ENCODE measurements at regions not wholly inside any gene's neighbourhood (a gene's known extent, or its start where the extent isn't known, plus 50 kb on each side); places are given as distances from the start of the nearest gene placed in this dataset.

- Mint-ChIP-seq H3K36me3 (ENCODE audit: insufficient read depth, unreplicated experiment) (no peaks in the 10 kb centered on the region), H3K27me3 (ENCODE audit: insufficient read depth, unreplicated experiment) (peaks cover 4% of the 10 kb centered on the region), H3K4me3 (ENCODE audit: unreplicated experiment) (no peak overlapping the region), H3K4me1 (ENCODE audit: low read depth, unreplicated experiment) (no peaks in the 10 kb centered on the region), H3K9me3 (ENCODE audit: unreplicated experiment) (no peaks in the 10 kb centered on the region), H3K27ac (ENCODE audit: unreplicated experiment) (no peak overlapping the region)
- Histone ChIP-seq H3K4me3 (ENCODE audit: low read depth, low read length) (no peak overlapping the region), H3K4me1 (no peaks in the 10 kb centered on the region), H3K9me3 (no peaks in the 10 kb centered on the region), H3K27me3 (replicated peaks; ENCODE audit: control insufficient read depth, insufficient read depth, low read length) (no peaks in the 10 kb centered on the region), H3K36me3 (ENCODE audit: control insufficient read depth, insufficient read depth, low read length) (no peaks in the 10 kb centered on the region)
- no TSS peak for BruUV-seq (replicated peaks)
- no peak for TF ChIP-seq CTCF (IDR thresholded peaks at IDR 0.05; ENCODE audit: insufficient read depth in 1 of 2, low read depth in 1 of 2, low read length in 1 of 2, severe bottlenecking in 1 of 2, unreplicated experiment in 1 of 2)
- CTCF ChIA-PET, result no interaction called here
- DNase-seq, result no peak
- intact Hi-C loops (cut with micrococcal nuclease; ENCODE audit: unreplicated experiment), result no loop called here
- POLR2A ChIA-PET, result no interaction called here
Observed at GRCh38 chr1:103911450-103911849, 161.8 kb downstream of the AMY1C start.

GRCh38 chr1:103917795-103918194 lies 168.1 kb downstream of the AMY1C start:
- Histone ChIP-seq H3K9me3 (no peaks in the 10 kb centered on the region), H3K4me3 (ENCODE audit: low read depth, low read length) (no peak overlapping the region), H3K36me3 (ENCODE audit: control insufficient read depth, insufficient read depth, low read length) (no peaks in the 10 kb centered on the region), H3K4me1 (no peaks in the 10 kb centered on the region), H3K27me3 (replicated peaks; ENCODE audit: control insufficient read depth, insufficient read depth, low read length) (no peaks in the 10 kb centered on the region)
- Mint-ChIP-seq H3K27me3 (ENCODE audit: insufficient read depth, unreplicated experiment) (peaks cover 4% of the 10 kb centered on the region), H3K27ac (ENCODE audit: unreplicated experiment) (no peak overlapping the region), H3K9me3 (ENCODE audit: unreplicated experiment) (no peaks in the 10 kb centered on the region), H3K36me3 (ENCODE audit: insufficient read depth, unreplicated experiment) (no peaks in the 10 kb centered on the region), H3K4me3 (ENCODE audit: unreplicated experiment) (no peak overlapping the region), H3K4me1 (ENCODE audit: low read depth, unreplicated experiment) (no peaks in the 10 kb centered on the region)
- CTCF ChIA-PET, result no interaction called here
- no peak for DNase-seq
- TF ChIP-seq CTCF (IDR thresholded peaks at IDR 0.05; ENCODE audit: insufficient read depth in 1 of 2, low read depth in 1 of 2, low read length in 1 of 2, severe bottlenecking in 1 of 2, unreplicated experiment in 1 of 2), result no peak
- intact Hi-C loops (cut with micrococcal nuclease; ENCODE audit: unreplicated experiment), result no loop called here
- POLR2A ChIA-PET, result no interaction called here
- no TSS peak for BruUV-seq (replicated peaks)

GRCh38 chr1:103931891-103932290 lies 182.2 kb downstream of the AMY1C start:
- H3K36me3 Mint-ChIP-seq (ENCODE audit: insufficient read depth, unreplicated experiment), result no peaks in the 10 kb centered on the region
- no peak for DNase-seq
- H3K27me3 Mint-ChIP-seq (ENCODE audit: insufficient read depth, unreplicated experiment), result no peaks in the 10 kb centered on the region
- no peaks in the 10 kb centered on the region for H3K36me3 ChIP-seq (ENCODE audit: control insufficient read depth, insufficient read depth, low read length)
- POLR2A ChIA-PET, result no interaction called here
- intact Hi-C loops (cut with micrococcal nuclease; ENCODE audit: unreplicated experiment), result no loop called here
- no TSS peak for BruUV-seq (replicated peaks)
- no peak overlapping the region for H3K4me3 Mint-ChIP-seq (ENCODE audit: unreplicated experiment)
- H3K27ac Mint-ChIP-seq (ENCODE audit: unreplicated experiment), result no peak overlapping the region
- no peaks in the 10 kb centered on the region for H3K4me1 Mint-ChIP-seq (ENCODE audit: low read depth, unreplicated experiment)
- CTCF ChIA-PET, result no interaction called here
- H3K9me3 ChIP-seq, result no peaks in the 10 kb centered on the region
- H3K4me3 ChIP-seq (ENCODE audit: low read depth, low read length), result no peak overlapping the region
- no peaks in the 10 kb centered on the region for H3K4me1 ChIP-seq
- H3K9me3 Mint-ChIP-seq (ENCODE audit: unreplicated experiment), result no peaks in the 10 kb centered on the region
- TF ChIP-seq CTCF (IDR thresholded peaks at IDR 0.05; ENCODE audit: insufficient read depth in 1 of 2, low read depth in 1 of 2, low read length in 1 of 2, severe bottlenecking in 1 of 2, unreplicated experiment in 1 of 2), result no peak
- no peaks in the 10 kb centered on the region for H3K27me3 ChIP-seq (replicated peaks; ENCODE audit: control insufficient read depth, insufficient read depth, low read length)
